GM21390 (cell line): ENCODE measurements at regions not wholly inside any gene's neighbourhood (a gene's known extent, or its start where the extent isn't known, plus 50 kb on each side); places are given as distances from the start of the nearest gene placed in this dataset.
"Not testable (repeated sequence)": the region's sequence is repeated elsewhere in the genome, so short reads cannot be mapped to it uniquely, and the experiment has no call there.

ENCODE experiments used
- ATAC-seq: cut with Tn5 transposase; IDR thresholded peaks from one replicate; pipeline ENCODE4 v1.9.1; 2021; ENCODE audit not compliant: unreplicated experiment

- ATAC-seq, result no peak
These were observed 862.6 kb upstream of the PCDH20 start for GRCh38 chr13:62278271-62278670.

- no peak for ATAC-seq
These were observed 836.1 kb upstream of the PCDH20 start for GRCh38 chr13:62251734-62252133.

GRCh38 chr13:62250501-62251201 is 835.0 kb upstream of the PCDH20 start:
- no peak for ATAC-seq

- ATAC-seq, result no peak
These were observed 830.9 kb upstream of the PCDH20 start for GRCh38 chr13:62246581-62246980.

GRCh38 chr13:62243106-62243505 is 827.5 kb upstream of the PCDH20 start:
- ATAC-seq, result no peak

- no peak for ATAC-seq
These were observed 819.3 kb upstream of the PCDH20 start for GRCh38 chr13:62234780-62235440.

- ATAC-seq, result no peak
These were observed 795.3 kb upstream of the PCDH20 start for GRCh38 chr13:62210951-62211350.

- peak; percentile 83 for ATAC-seq
These were observed 793.9 kb upstream of the PCDH20 start for GRCh38 chr13:62209529-62209928.

- ATAC-seq, result no peak
These were observed 791.7 kb upstream of the PCDH20 start for GRCh38 chr13:62207388-62207787.

GRCh38 chr13:62206165-62206564 is 790.5 kb upstream of the PCDH20 start:
- ATAC-seq, result no peak

- ATAC-seq, result no peak
These were observed 789.6 kb upstream of the PCDH20 start for GRCh38 chr13:62205273-62205672.

GRCh38 chr13:62194371-62194770 is 778.7 kb upstream of the PCDH20 start:
- no peak for ATAC-seq

- no peak for ATAC-seq
These were observed 778.3 kb upstream of the PCDH20 start for GRCh38 chr13:62193919-62194318.

- ATAC-seq, result no peak
These were observed 770.1 kb upstream of the PCDH20 start for GRCh38 chr13:62185631-62186255.

GRCh38 chr13:62176051-62176450 is 760.4 kb upstream of the PCDH20 start:
- ATAC-seq, result no peak

GRCh38 chr13:62173958-62174357 is 758.3 kb upstream of the PCDH20 start:
- ATAC-seq, result no peak

GRCh38 chr13:62171697-62172096 is 756.0 kb upstream of the PCDH20 start:
- ATAC-seq, result no peak

- no peak for ATAC-seq
These were observed 753.2 kb upstream of the PCDH20 start for GRCh38 chr13:62168891-62169290.

- no peak for ATAC-seq
These were observed 752.1 kb upstream of the PCDH20 start for GRCh38 chr13:62167650-62168172.

- ATAC-seq, result no peak
These were observed 747.2 kb upstream of the PCDH20 start for GRCh38 chr13:62162860-62163259.

GRCh38 chr13:62158520-62158919 is 742.9 kb upstream of the PCDH20 start:
- no peak for ATAC-seq

GRCh38 chr13:62151724-62152123 is 736.1 kb upstream of the PCDH20 start:
- not testable (repeated sequence) for ATAC-seq
